HG02943 (cell line): ENCODE measurements at regions not wholly inside any gene's neighbourhood (a gene's known extent, or its start where the extent isn't known, plus 50 kb on each side); places are given as distances from the start of the nearest gene placed in this dataset.
"Not testable (repeated sequence)": the region's sequence is repeated elsewhere in the genome, so short reads cannot be mapped to it uniquely, and the experiment has no call there.

ENCODE experiments used
- ATAC-seq: cut with Tn5 transposase; IDR thresholded peaks from one replicate; pipeline ENCODE4 v1.9.1; 2021; ENCODE audit warnings: mild to moderate bottlenecking, low read depth, moderate library complexity; ENCODE audit not compliant: unreplicated experiment

DNA sequence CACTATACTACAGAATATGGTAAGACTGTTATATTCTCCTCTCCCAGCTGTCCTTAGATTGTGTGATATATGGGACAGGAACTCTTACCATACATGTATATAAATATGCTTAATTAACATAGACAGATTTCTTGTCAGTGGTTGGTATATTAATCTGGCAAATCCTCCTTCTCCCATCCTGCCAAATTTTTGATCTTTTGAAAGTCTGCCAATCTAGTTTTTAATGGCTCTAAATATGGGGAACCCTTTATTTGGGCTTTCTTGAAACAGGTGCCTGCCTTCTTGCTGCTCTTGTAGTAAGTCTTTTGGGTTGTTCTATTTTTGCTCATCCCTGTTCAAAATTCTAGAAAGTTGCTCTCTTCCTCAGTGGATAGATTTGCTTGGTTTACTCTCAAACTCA, 63.5 kb downstream of the SPATA31D1 start:
- ATAC-seq: no peak

DNA sequence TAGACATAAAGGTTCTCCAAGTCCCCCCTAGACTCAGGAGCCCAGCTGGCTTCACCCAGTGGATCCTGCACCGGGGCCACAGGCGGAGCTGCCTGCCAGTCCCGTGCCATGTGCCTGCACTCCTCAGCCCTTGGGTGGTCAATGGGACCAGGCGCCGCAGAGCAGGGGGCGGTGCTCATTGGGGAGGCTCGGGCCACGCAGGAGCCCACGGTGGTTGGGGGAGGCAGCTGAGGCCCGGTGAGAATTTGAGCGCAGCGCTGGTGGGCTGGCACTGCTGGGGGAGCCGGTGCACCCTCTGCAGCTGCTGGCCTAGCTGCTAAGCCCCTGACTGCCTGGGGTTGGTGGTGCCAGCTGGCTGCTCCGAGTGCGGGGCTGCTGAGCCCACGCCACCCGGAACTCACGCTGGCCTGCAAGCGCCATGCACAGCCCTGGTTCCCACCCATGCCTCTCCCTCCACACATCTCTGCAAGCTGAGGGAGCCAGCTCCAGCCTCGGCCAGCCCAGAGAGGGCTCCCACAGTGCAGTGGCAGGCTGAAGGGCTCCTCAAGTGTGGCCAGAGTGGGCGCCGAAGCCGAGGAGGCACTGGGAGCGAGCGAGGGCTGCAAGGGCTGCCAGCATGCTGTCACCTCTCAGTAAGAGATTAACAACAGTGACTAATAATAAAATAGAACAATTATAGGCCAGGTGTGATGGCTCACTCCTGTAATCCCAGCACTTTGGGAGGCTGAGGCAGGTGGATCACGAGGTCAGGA, 65.9 kb downstream of the SPATA31D1 start:
- no peak for ATAC-seq

DNA sequence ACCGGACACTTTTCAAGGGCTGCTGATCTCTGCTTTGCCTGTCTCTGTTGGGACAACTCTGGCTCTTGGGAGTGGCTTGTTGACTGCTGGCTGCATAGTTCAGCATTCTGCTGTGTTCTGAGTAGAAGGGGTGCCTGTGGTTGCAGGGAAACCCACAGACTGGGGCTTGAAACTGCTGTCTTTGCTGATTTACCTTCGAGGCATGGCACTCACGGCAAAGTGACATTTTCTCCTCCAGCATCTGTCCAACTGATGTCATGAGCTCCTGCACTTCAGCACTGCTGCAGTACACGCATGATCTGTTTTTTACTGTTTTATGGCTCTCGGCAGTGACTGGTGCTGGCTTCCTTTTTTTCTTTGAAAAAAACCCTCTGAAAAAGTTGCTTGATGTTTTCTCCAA, 69.2 kb downstream of the SPATA31D1 start:
- ATAC-seq: no peak

DNA sequence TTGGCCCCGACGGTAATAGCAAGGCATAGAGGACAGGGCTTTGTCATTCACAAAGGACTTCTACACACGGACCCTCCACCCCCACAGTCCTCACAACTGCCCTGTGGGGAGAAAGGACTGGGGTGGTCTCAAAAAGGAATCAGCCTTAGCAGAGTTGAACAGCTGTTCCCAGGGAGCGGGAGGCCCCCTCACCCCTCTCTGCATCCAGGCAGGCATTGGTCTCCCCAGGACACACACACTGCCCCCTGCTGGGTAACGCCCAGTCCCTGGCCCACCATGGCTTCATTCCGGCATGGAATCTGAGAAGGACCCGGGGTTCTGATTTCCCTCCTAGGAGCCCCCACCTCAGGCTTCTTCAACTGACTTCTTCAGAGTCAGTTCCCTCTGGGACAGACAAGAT, 73.2 kb downstream of the SPATA31D1 start:
- not testable (repeated sequence) for ATAC-seq

DNA sequence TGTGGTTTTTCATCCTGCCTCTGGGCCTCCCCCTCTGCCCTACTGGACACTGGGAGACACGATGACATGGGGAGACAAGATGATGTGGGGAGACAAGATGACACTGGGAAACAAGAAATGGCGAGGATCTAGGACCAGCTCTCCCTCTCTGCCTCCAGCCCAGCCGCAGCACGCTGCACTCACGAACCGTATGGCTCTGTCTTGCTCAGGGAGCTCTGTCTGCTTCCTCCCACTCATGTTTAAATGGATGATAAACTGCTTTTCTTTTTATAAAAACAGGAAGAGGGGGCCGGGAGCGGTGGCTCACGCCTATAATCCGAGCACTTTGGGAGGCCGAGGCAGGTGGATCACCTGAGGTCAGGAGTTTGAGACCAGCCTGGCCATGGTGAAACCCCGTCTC, 73.7 kb downstream of the SPATA31D1 start:
- ATAC-seq: no peak

DNA sequence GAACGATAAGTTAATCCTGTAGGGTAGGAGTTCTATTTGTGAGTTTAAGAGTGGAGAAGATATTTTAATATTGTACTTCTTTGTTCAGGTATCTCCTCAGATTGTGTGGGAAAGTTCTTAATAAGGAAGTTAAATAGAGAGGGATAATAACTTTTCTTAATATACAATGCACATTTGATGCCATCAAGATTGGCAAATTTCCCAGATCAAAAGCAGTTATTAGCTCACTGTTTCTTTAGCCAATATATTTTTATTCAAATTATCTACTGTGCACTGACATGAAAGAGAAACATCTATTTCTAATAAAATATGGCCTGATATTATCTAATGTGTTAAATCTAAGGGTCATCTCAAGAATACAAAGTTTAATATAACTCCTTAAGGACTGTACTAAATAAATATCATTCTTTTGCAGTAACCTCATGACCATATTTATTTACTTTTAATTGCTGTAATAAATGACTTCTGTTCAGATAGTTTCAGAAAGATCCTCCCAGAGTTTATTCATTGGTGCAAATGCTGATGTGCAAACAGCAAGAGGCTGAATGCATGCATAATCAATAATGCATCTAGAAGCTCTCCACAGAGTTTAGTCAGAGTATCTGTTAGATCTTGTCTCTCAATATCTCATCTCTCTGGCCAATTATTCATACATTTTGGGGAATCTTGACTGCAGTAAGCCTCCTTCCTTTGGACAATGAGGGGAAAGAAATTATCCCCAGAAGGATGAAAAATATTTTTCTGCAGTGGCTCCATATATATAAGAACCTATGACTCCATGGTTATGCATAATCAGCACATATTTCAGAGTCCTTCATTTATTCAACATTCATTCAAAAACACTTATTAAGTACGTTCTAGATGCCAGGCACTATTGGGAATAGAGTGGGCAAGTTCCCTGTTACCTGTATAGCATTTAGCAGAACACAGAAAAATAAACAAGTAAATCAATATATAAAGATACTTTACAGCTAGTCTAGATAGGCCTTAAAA, 85.3 kb downstream of the SPATA31D1 start:
- no peak for ATAC-seq

DNA sequence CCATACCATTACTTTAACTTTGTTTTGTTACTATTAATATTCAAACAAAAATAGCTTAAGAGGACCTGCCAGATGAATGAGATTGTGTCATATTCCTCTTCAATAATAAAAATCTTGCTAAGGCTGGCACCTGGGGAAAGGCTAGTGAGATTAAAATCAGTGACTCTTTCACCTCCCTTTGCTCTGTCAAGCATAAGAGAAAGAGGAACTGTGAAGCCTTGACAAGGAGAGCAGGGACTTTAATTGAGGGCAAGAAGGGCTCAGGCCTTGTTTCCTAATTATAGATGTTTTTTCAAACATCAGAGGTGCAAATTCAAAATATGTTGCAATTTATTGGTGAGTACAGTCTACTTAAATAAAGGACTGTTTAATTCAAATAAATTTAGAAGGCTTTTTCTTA, 91.7 kb downstream of the SPATA31D1 start:
- no peak for ATAC-seq

DNA sequence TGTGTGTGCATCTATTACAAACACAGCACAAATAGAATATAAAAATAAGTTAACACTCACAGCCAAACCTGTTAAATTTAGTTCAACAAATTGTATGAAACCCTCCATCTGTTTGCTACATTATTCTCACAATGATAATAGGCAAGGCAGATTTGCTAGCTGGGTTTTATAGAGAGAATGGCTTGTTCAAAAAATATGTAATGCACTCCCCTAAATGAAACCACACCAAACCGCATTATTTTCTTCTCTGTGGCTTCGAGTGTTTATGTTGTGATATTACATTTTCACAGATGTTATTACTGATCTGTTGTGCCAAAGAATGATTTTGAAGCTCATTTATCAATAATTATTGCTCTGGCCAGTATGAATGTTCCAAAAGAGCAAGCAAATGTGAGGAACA, 92.9 kb downstream of the SPATA31D1 start:
- ATAC-seq: no peak

DNA sequence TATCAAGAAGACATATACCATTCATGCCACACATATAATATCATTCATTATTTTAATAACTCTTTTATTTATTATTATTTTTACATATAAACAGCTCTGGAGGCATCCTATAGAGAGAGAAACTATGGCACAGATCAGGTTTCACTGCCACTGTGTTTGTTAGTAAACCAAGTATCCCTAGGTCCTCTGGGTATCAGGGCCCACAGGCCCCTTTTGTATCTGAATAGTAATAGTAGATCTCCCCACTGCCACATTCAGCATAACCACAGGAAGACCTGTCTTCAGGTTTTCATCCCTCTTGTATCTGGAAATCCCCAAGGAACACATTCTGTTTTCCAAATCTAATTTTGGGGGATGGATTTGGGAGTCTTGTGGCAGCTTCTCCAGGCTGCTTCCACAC, 94.0 kb downstream of the SPATA31D1 start:
- ATAC-seq: no peak

DNA sequence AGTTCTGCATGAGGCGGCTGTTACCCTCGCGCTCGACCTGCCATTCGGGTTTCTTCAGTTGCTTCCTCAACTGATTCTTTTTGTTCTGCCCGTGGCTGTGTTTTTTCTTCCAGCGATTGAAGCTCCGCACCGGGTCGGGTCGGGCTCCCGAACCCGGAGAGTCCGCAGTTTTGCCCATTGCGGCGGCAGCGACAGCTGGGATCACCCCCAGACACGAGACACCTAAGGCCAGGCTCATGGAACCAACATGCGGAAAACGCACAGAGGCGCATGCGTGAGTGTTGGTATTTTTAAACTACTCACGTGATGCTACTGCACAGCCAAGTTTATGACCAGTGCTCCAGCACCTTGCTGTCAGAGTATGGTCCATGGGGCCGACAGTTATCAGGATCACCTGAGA, 100.0 kb downstream of the SPATA31D1 start:
- ATAC-seq: no peak

DNA sequence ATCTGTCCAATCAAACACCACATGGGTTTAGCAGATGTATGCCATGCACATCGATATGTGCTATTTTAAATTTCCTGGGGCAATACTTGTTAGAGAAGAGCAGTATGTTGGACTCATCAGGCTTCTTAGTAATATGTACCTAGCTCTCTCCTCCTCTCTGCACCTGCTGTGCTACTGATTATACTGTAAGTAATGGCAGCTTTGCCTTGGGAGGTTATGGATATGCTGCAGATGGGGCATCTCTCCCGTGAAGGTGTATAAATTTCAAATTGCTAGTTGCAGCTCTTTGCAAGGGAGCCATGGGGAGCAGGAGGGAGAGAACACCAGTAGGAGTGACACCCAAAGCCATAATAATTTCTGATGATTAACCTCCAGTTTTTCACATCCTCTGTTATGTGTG, 101.5 kb downstream of the SPATA31D1 start:
- ATAC-seq: no peak

DNA sequence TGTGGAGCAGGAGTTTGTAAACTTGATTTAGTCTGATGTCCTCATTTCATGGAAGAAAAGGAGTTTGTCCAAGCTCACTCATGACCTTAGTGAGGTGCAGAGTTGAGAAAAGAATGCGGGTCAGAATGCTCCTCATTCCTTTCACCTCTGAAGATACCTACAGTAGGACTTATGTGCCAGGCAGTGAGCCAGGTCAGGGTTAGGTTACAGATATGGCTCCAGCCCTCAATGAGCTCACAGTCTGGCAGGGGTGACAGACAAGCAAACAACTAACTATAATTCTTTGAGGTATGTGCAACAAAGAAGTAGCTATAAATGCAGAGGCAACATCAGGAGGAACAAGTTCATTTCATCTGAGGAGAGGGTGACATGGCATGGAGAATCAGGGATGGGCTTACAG, 102.5 kb downstream of the SPATA31D1 start:
- no peak for ATAC-seq

DNA sequence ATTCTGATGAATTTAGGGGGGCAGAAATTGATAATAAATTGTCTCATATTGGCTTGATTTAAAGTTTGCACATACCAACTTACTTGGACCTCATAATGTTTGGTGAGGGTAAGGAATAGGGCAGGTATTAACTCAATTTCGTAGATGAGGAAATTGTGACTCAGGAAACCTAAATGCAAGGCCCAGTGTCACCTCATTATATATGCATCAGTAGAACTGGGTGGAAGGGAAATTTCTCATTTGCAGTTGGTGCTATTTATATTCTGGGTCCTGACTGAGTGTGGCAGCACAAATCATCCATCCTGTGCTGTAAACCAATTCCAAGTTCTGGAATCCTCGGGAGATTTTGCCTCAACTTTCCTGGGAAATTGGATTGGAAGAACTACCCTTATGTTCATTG, 103.0 kb downstream of the SPATA31D1 start:
- ATAC-seq: no peak

DNA sequence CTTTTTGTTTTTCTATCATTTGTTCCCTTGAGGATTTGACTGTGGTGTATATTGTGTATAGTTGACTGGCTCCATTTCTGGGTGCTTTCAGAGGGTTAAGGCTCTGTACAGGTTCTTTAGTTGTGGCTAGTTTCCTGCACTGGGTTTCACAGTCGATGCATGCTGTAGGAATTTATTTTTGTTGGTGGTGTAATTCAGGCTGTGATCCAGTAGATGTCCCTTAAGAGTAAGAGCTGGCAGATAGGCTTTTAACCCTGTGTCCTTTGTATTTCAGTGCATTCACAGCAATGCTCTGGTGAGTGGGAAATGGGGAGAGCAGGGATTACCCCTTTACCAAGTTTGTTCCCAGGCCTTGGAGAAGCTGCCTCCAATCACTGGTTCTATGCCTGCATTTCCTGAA, 112.9 kb downstream of the SPATA31D1 start:
- no peak for ATAC-seq

DNA sequence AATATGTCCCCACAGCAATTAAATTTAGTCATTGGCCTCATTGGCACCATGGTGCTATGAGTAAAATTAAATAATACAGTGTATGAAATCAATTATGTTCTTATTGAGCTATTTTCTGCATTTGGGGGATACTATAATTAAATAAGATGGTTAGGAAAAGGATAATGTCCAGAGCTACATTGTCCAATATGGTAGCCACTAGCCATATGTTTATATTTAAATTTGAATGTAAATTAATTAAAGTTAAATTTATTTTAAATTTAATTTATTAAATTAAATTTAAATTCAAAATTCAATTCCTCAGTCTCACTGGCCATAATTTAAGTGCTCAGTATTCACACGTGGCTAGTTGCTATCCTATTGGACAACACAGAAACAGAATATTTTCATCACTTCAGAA, 115.7 kb downstream of the SPATA31D1 start:
- no peak for ATAC-seq

DNA sequence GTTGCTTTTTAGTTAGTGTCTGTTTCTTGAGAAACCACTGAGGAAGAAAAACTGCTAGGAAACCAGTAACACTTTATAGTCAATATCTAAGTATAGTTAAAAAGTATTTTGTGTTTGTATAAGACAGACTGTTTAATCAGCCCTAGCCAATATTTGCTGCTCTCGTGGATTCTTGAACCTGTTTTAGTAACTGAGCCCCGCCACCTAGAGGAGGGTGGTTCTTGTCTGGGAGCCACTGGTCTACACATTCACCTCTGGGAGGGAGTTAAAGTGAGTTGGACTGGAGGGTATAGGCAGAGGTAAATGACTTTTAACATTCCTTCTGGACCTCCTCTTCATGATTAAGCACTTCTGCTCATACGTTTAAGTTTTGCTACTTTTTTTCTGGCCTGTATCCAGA, 117.2 kb downstream of the SPATA31D1 start:
- ATAC-seq: no peak

DNA sequence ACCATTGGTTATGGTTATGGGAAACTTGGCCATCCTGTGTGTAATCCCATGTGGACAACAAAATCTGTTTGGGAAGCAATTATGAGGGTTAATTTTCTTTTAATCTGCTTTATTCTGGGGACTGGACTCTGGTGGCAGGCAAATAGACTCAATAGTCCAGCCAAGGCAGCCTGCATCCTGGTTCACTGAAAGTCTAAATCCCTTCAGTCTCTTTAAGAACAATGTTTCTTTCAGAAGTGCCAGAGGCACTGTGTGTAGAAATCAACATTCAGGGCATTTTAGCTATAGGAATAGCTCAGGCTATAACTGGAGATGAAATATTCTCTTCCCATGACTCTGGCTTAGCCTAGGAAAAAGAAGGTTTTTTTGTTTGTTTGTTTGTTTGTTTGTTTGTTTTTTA, 118.0 kb downstream of the SPATA31D1 start:
- no peak for ATAC-seq

DNA sequence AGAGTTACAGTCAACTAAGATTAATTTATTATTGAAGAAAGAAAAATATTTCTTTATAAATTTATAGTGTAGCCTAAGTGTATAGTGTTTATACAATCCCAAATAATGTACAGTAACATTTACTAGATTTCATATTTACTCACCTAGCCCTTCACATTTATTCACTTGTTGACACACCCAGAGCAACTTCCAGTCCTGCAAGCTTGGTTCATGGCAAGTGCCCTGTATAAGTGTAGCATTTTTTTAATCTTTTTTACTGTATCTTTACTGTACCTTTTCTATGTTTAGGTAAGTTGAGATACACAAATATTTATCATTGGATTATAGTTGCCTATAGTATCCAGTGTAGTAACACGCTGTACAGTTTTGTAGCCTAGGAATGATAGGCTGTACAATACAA, 119.9 kb downstream of the SPATA31D1 start:
- no peak for ATAC-seq

DNA sequence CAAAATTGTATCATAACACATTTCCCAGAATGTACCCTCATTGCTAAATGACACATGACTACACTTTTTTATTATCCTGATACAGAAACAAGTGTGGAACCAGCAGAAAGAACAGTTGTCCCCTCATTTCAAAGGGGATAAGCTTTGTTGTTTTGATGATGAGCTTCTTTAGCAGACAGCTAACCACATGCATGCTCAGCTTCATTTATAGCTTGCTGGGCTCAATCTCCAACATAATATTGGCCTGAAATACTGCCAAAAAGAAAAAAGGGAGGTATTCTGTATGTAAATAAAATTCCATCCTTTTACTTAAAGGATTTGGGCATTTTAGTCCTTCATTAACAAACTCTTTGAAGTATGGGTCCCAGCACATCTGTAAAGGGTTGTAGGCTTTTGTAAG, 120.4 kb downstream of the SPATA31D1 start:
- no peak for ATAC-seq

DNA sequence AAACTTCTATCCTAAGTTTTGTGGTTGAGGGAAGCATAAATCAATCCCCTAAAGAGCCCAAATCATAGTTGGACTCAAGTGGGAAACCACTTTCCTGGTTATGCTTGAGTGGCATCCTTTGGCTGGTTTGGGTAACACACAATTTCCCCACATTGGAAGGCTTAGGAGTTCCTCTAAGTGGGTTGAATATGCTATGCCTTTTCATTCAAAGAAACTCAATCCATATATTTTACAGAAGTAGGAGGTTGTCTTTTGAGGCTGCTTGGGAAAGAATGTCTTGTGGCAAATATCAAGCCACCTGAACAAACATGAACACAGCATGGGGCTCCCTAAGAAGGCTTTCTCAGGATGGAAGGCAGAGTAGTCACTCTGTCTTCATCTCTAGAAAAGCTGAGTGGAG, 121.1 kb downstream of the SPATA31D1 start:
- no peak for ATAC-seq

DNA sequence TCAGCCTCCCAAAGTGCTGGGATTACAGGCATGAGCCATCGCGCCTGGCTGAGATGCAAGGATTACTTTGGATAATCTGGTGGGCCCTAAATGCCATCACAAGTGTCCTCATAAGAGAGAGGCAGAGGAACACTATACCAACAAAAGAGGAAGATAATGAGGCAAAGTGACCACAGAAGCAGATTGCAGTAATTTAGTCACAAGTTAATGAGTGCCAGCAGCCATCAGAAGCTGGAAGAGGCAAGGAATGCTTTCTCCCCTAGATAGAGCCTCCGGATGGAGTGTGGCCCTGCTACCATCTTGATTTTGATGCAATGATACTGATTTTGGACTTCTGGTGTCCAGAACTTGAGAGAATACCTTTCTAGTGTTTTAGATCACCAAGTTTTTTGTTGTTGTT, 122.3 kb downstream of the SPATA31D1 start:
- no peak for ATAC-seq

DNA sequence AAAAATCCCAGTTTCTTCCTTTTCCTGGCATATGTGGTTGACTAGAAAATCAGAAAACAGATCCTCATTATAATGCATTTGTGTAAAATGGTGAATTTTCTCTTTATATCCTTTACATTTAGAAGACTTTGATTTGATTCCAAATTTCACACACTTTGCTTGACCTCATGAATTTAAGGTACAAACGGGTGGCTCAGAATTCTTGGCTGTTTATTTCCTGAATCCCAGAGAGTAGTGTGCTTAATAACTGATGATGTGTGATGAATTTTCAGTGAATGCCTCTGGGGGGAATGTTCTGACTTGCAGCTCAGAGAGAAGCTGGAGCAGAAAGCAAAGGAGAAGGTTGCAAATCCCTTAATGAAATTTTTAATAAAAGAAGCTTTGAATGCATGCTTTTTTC, 126.8 kb downstream of the SPATA31D1 start:
- ATAC-seq: no peak
